SU-DHL-6 (cell line): ENCODE measurements at regions not wholly inside any gene's neighbourhood (a gene's known extent, or its start where the extent isn't known, plus 50 kb on each side); places are given as distances from the start of the nearest gene placed in this dataset.
A peak's percentile ranks its signal among the peaks of the same experiment; 100 is the strongest.

Source experiments
- H2AFZ ChIP-seq: fragments of 200-600 bp; sonication (generic); 2 replicates; pipeline ENCODE4 v1.6.1; 2014; ENCODE audit warnings: low read depth, mild to moderate bottlenecking, moderate library complexity, mixed read lengths, antibody characterized with exemption, low read length; ENCODE audit not compliant: severe bottlenecking
- H3F3A ChIP-seq: fragments of 200-600 bp; shearing (Covaris generic); 2 replicates; pipeline ENCODE4 v1.6.0; 2016; ENCODE audit warnings: antibody characterized with exemption, mild to moderate bottlenecking; ENCODE audit not compliant: insufficient read depth
- H3K27ac ChIP-seq: fragments of 200-600 bp; sonication (generic); 2 replicates; pipeline ENCODE4 v1.5.1; 2016; ENCODE audit warnings: low read depth, mild to moderate bottlenecking, low read length, moderate library complexity, mixed read lengths
- H3K27me3 ChIP-seq: fragments of 200-600 bp; sonication (generic), shearing (Covaris generic); 2 replicates; pipeline ENCODE4 v1.6.0; 2014; ENCODE audit warnings: mild to moderate bottlenecking, low read length
- H3K36me3 ChIP-seq: fragments of 200-600 bp; sonication (generic); 2 replicates; pipeline ENCODE4 v1.6.1; 2014; ENCODE audit warnings: mild to moderate bottlenecking, low read length, mixed read lengths
- H3K4me2 ChIP-seq: fragments of 300-600, 200-600 bp; shearing (Covaris generic), sonication (generic); 2 replicates; pipeline ENCODE4 v1.6.0; 2014; ENCODE audit warnings: low read length, low read depth, mild to moderate bottlenecking; ENCODE audit not compliant: poor library complexity, severe bottlenecking
- H3K4me3 ChIP-seq: fragments of 200-600 bp; sonication (generic); 2 replicates; pipeline ENCODE4 v1.5.1; 2014; ENCODE audit warnings: antibody characterized with exemption, low read length, mild to moderate bottlenecking, mixed read lengths; ENCODE audit not compliant: insufficient read depth, poor library complexity, severe bottlenecking
- H3K79me2 ChIP-seq: fragments of 200-600 bp; sonication (generic); 2 replicates; pipeline ENCODE4 v1.6.1; 2014; ENCODE audit warnings: mild to moderate bottlenecking, low read length, moderate library complexity; ENCODE audit not compliant: insufficient read depth
- H3K9ac ChIP-seq: fragments of 200-600 bp; sonication (generic); 2 replicates; pipeline ENCODE4 v1.7.0; 2014; ENCODE audit warnings: mild to moderate bottlenecking, low read length
- H3K9me2 ChIP-seq: fragments of 200-600 bp; sonication (generic); replicated peaks from 2 replicates; pipeline ENCODE4 v1.6.1; 2014; ENCODE audit warnings: low read length; ENCODE audit not compliant: insufficient read depth
- H3K9me3 ChIP-seq: fragments of 200-600 bp; sonication (generic); 2 replicates; pipeline ENCODE4 v1.6.1; 2014; ENCODE audit warnings: low read length, mixed read lengths; ENCODE audit not compliant: insufficient read depth
- H4K20me1 ChIP-seq: fragments of 200-600 bp; sonication (generic); 2 replicates; pipeline ENCODE4 v1.6.1; 2014; ENCODE audit warnings: low read depth, mild to moderate bottlenecking, antibody characterized with exemption, low read length, moderate library complexity, mixed read lengths
- CTCF ChIP-seq: fragments of 200-600 bp; sonication (generic); IDR thresholded peaks from one replicate; pipeline ENCODE4 v1.5.1; 2017; ENCODE audit warnings: antibody characterized with exemption, mild to moderate bottlenecking, low read length, moderate library complexity; ENCODE audit not compliant: insufficient read depth, poor library complexity, severe bottlenecking
- EZH2phosphoT487 ChIP-seq: fragments of 200-600 bp; sonication (generic), shearing (Covaris generic); conservative IDR thresholded peaks from 2 replicates; pipeline ENCODE4 v1.6.1; 2018; ENCODE audit warnings: mild to moderate bottlenecking, antibody characterized with exemption, low read length, moderate library complexity, mixed read lengths

DNA sequence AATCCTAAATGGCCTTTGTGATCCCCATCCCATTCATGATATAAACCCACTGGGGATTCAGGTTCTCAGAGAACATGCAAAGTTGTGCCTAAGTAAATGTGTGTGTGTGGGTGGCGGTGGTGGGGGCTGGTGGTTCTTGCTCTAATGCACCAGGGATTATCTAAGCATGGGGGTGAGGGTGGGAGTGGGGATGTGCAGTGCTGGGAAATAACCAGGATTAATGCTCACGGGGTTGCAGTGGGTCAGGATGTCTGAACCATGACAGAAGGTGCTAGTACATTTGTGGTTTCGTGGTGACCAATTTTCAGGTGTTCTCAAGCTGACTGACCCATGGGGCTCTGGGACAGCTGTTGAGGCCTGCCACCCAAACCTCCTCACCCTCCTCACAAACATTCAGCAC is 101.0 kb downstream of the ZNF608 start:
- Histone ChIP-seq H3K4me3 (no peak overlapping the region), H3K27me3 (no peaks in the 10 kb centered on the region), H3K9ac (peak overlapping the region; percentile 59; the same call in 1 of the 2 replicates), H3K9me3 (no peaks in the 10 kb centered on the region), H3F3A (peaks cover 39% of the 10 kb centered on the region), H3K27ac (peak overlapping the region; percentile 98), H3K79me2 (peaks cover 39% of the 10 kb centered on the region), H2AFZ (no peak overlapping the region), H3K36me3 (peaks cover 37% of the 10 kb centered on the region; the same call in 1 of the 2 replicates), H3K9me2 (no peaks in the 10 kb centered on the region), H3K4me2 (peak overlapping the region; percentile 30), H4K20me1 (no peaks in the 10 kb centered on the region)
- TF ChIP-seq CTCF (no peak), EZH2phosphoT487 (no peak)

DNA sequence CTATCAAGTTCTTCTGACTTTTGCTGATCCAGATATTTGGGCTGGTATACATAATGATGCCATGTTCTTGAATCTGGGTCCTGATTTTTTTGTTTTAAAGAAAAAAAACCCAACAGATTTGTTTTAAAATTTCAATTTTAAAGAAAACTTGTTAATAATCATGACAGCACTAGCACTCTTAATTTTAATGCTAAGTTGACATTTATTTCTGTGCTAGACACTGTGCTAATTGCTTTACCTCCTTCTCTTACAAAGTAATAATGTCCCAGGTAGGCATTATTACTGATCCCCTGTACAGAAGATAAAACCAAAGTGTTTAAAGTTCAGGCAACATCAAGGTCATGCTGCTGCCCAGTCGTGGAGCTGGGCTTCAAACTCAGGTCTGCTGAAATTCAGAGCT is 101.9 kb downstream of the ZNF608 start:
- Histone ChIP-seq H3K9me3 (no peaks in the 10 kb centered on the region), H3K27ac (peak overlapping the region; percentile 98), H4K20me1 (no peaks in the 10 kb centered on the region), H3K79me2 (peaks cover 39% of the 10 kb centered on the region), H3K9ac (peak overlapping the region; percentile 59; the same call in 1 of the 2 replicates), H2AFZ (no peak overlapping the region), H3F3A (peaks cover 32% of the 10 kb centered on the region), H3K4me2 (no peak overlapping the region), H3K27me3 (no peaks in the 10 kb centered on the region), H3K4me3 (no peak overlapping the region), H3K36me3 (peaks cover 43% of the 10 kb centered on the region; the same call in 1 of the 2 replicates), H3K9me2 (no peaks in the 10 kb centered on the region)
- TF ChIP-seq EZH2phosphoT487 = no peak
- no peak for TF ChIP-seq CTCF

DNA sequence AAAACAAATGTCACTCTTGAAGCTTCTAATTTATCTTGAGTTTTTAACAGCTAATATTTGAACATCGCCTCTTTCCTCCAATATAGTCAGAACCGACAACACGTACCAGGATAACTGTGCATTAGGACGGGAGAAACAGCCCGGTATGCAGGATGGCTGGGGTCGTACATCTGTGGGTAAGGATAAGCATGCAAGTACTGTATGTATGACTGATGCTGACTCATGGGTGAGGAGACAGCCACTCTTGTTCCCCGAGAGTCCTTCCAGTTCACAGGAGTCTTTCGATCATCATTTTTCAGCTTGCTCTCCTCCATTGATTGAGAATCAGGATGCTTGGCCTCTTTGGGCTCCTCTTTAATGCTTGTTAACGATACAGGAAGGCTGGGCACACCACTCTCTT is 102.3 kb downstream of the ZNF608 start:
- H3K9ac ChIP-seq = no peak overlapping the region
- H4K20me1 ChIP-seq = no peaks in the 10 kb centered on the region
- H3F3A ChIP-seq = peaks cover 30% of the 10 kb centered on the region
- no peak overlapping the region for H3K4me2 ChIP-seq
- H2AFZ ChIP-seq = no peak overlapping the region
- no peaks in the 10 kb centered on the region for H3K9me3 ChIP-seq
- no peak overlapping the region for H3K4me3 ChIP-seq
- peaks cover 47% of the 10 kb centered on the region; the same call in 1 of the 2 replicates for H3K36me3 ChIP-seq
- H3K79me2 ChIP-seq = peaks cover 37% of the 10 kb centered on the region
- no peaks in the 10 kb centered on the region for H3K27me3 ChIP-seq
- no peaks in the 10 kb centered on the region for H3K9me2 ChIP-seq
- no peak for TF ChIP-seq CTCF
- no peak for TF ChIP-seq EZH2phosphoT487
- peak overlapping the region; percentile 98 for H3K27ac ChIP-seq
